SK-N-MC (cell line): ENCODE measurements at regions not wholly inside any gene's neighbourhood (a gene's known extent, or its start where the extent isn't known, plus 50 kb on each side); places are given as distances from the start of the nearest gene placed in this dataset.

ENCODE experiments used
- EZH2 ChIP-seq: fragments of 200-600 bp; sonication (generic); IDR thresholded peaks from one replicate; pipeline ENCODE4 v1.6.1; 2017; ENCODE audit warnings: antibody characterized with exemption
- POLR2AphosphoS5 ChIP-seq: IDR thresholded peaks from 2 replicates; pipeline ENCODE4 v1.6.1; 2012; ENCODE audit warnings: mild to moderate bottlenecking, low read depth, low read length, borderline replicate concordance

GRCh38 chr3:194219826-194220410, 84.0 kb downstream of the HES1 start:
- no peak for TF ChIP-seq EZH2
- no peak for TF ChIP-seq POLR2AphosphoS5
